Nephron (organoid): ENCODE measurements at regions not wholly inside any gene's neighbourhood (a gene's known extent, or its start where the extent isn't known, plus 50 kb on each side); places are given as distances from the start of the nearest gene placed in this dataset.
A peak's percentile ranks its signal among the peaks of the same experiment; 100 is the strongest.
"Not testable (repeated sequence)": the region's sequence is repeated elsewhere in the genome, so short reads cannot be mapped to it uniquely, and the experiment has no call there.

Experiments
- H3K27ac Mint-ChIP-seq, 3 experiments: 2 replicates each; pipeline ENCODE4 v1.8.0; 2020; ENCODE audit warnings: mixed read lengths in 3 of 3, mild to moderate bottlenecking in 2 of 3, moderate library complexity in 1 of 3
- H3K27me3 Mint-ChIP-seq: 2 replicates; pipeline ENCODE4 v1.8.0; 2021; ENCODE audit warnings: low read depth, mild to moderate bottlenecking, moderate library complexity, mixed read lengths
- H3K36me3 Mint-ChIP-seq: 2 replicates; pipeline ENCODE4 v1.8.0; 2020; ENCODE audit warnings: low read depth, mixed read lengths
- H3K4me1 Mint-ChIP-seq: 2 replicates; pipeline ENCODE4 v1.8.0; 2020; ENCODE audit warnings: mixed read lengths
- H3K4me3 Mint-ChIP-seq, 3 experiments: 2 replicates each; pipeline ENCODE4 v1.8.0; 2020; ENCODE audit warnings: mild to moderate bottlenecking in 3 of 3, mixed read lengths in 3 of 3, moderate library complexity in 2 of 3
- H3K9me3 Mint-ChIP-seq: 2 replicates; pipeline ENCODE4 v1.8.0; 2020; ENCODE audit warnings: mixed read lengths
- CTCF ChIP-seq, 3 experiments: fragments of 200-600 bp; sonication (generic); IDR thresholded peaks; one replicate each; pipeline ENCODE4 v1.5.0; 2021; ENCODE audit warnings: antibody characterized with exemption in 3 of 3; ENCODE audit not compliant: unreplicated experiment in 3 of 3

GRCh38 chr5:24222876-24223275 is 421.9 kb downstream of the CDH10 start:
- Mint-ChIP-seq H3K4me1 (no peaks in the 10 kb centered on the region), H3K9me3 (peaks cover 4% of the 10 kb centered on the region), H3K27ac (no peak overlapping the region), H3K27me3 (no peaks in the 10 kb centered on the region), H3K36me3 (no peaks in the 10 kb centered on the region), H3K4me3 (no peak overlapping the region)
- no peak for TF ChIP-seq CTCF (IDR thresholded peaks at IDR 0.05; ENCODE audit: unreplicated experiment in 3 of 3)

GRCh38 chr5:24225051-24225450 is 419.7 kb downstream of the CDH10 start:
- H3K27ac Mint-ChIP-seq = no peak overlapping the region
- no peaks in the 10 kb centered on the region for H3K27me3 Mint-ChIP-seq
- no peak overlapping the region for H3K4me3 Mint-ChIP-seq
- no peaks in the 10 kb centered on the region for H3K36me3 Mint-ChIP-seq
- H3K4me1 Mint-ChIP-seq = no peaks in the 10 kb centered on the region
- peaks cover 6% of the 10 kb centered on the region for H3K9me3 Mint-ChIP-seq
- TF ChIP-seq CTCF (IDR thresholded peaks at IDR 0.05; ENCODE audit: unreplicated experiment in 3 of 3) = no peak

- TF ChIP-seq CTCF (IDR thresholded peaks at IDR 0.05; ENCODE audit: unreplicated experiment in 3 of 3) = no peak
- no peak overlapping the region for H3K4me3 Mint-ChIP-seq
- no peaks in the 10 kb centered on the region for H3K27me3 Mint-ChIP-seq
- peaks cover 6% of the 10 kb centered on the region for H3K9me3 Mint-ChIP-seq
- no peaks in the 10 kb centered on the region for H3K36me3 Mint-ChIP-seq
- H3K4me1 Mint-ChIP-seq = no peaks in the 10 kb centered on the region
- H3K27ac Mint-ChIP-seq = no peak overlapping the region
Measured at GRCh38 chr5:24226479-24226878, 418.3 kb downstream of the CDH10 start.

GRCh38 chr5:24227881-24228280 is 416.9 kb downstream of the CDH10 start:
- H3K27me3 Mint-ChIP-seq, H3K27ac Mint-ChIP-seq, H3K36me3 Mint-ChIP-seq, H3K4me1 Mint-ChIP-seq, H3K4me3 Mint-ChIP-seq, H3K9me3 Mint-ChIP-seq: not testable (repeated sequence)

GRCh38 chr5:24232041-24232440 is 412.7 kb downstream of the CDH10 start:
- H3K27me3 Mint-ChIP-seq = no peaks in the 10 kb centered on the region
- peaks cover 3% of the 10 kb centered on the region for H3K9me3 Mint-ChIP-seq
- no peak overlapping the region for H3K4me3 Mint-ChIP-seq

GRCh38 chr5:24232929-24233498 is 411.8 kb downstream of the CDH10 start:
- Mint-ChIP-seq H3K36me3 (no peaks in the 10 kb centered on the region), H3K27ac (no peak overlapping the region), H3K4me3 (no peak overlapping the region), H3K4me1 (peaks cover 9% of the 10 kb centered on the region), H3K9me3 (peaks cover 2% of the 10 kb centered on the region), H3K27me3 (no peaks in the 10 kb centered on the region)
- TF ChIP-seq CTCF (IDR thresholded peaks at IDR 0.05; ENCODE audit: unreplicated experiment in 3 of 3) = peak; percentile 44 to 51 (median 47)

More at GRCh38 chr5:24232041-24232440, 412.7 kb downstream of the CDH10 start:
- Mint-ChIP-seq H3K36me3 (no peaks in the 10 kb centered on the region), H3K4me1 (peaks cover 9% of the 10 kb centered on the region), H3K27ac (no peak overlapping the region)
- TF ChIP-seq CTCF (IDR thresholded peaks at IDR 0.05; ENCODE audit: unreplicated experiment in 3 of 3) = no peak
